Natural killer cell (primary cell): ENCODE measurements at regions not wholly inside any gene's neighbourhood (a gene's known extent, or its start where the extent isn't known, plus 50 kb on each side); places are given as distances from the start of the nearest gene placed in this dataset.
A peak's percentile ranks its signal among the peaks of the same experiment; 100 is the strongest.

Source experiments
- ATAC-seq, 3 donors: fragments of 150-1000 bp in 2 of 3; fragments of 200-7000 bp in 1 of 3; cut with Tn5 transposase; 1 replicate in 1 of 3; 2 replicates in 2 of 3; pipeline ENCODE4 v1.10.0; 2021; ENCODE audit warnings: mild to moderate bottlenecking in 2 of 3, moderate library complexity in 2 of 3
- DNase-seq, 2 donors: peaks; one replicate each; pipeline versions ENCODE4 v3.0.0 to v3.0.0-alpha.2; 2013 to 2021; ENCODE audit warnings: mixed read lengths in 1 of 2
- H3K27ac ChIP-seq: one replicate; pipeline ENCODE4 v1.5.1; 2013; ENCODE audit warnings: mild to moderate bottlenecking, low read length
- H3K27me3 ChIP-seq: one replicate; pipeline ENCODE4 v1.6.1; 2013; ENCODE audit warnings: low read length; ENCODE audit not compliant: control insufficient read depth, insufficient read depth
- H3K36me3 ChIP-seq: one replicate; pipeline ENCODE4 v1.6.1; 2013; ENCODE audit warnings: low read length; ENCODE audit not compliant: control insufficient read depth, insufficient read depth
- H3K4me1 ChIP-seq: one replicate; pipeline ENCODE4 v1.6.1; 2013; ENCODE audit warnings: low read length; ENCODE audit not compliant: control insufficient read depth, insufficient read depth
- H3K4me3 ChIP-seq: one replicate; pipeline ENCODE4 v1.5.1; 2013; ENCODE audit warnings: low read length
- H3K9me3 ChIP-seq: one replicate; pipeline ENCODE4 v1.6.1; 2013; ENCODE audit warnings: low read length; ENCODE audit not compliant: control insufficient read depth, insufficient read depth
- H3K27ac Mint-ChIP-seq, 2 donors: one replicate each; pipeline ENCODE4 v1.8.0; 2022; ENCODE audit warnings: mild to moderate bottlenecking in 2 of 2, mixed read lengths in 2 of 2, moderate library complexity in 1 of 2
- H3K27me3 Mint-ChIP-seq, 2 donors: one replicate each; pipeline ENCODE4 v1.8.0; 2022; ENCODE audit warnings: low read depth in 2 of 2, mixed read lengths in 2 of 2
- H3K36me3 Mint-ChIP-seq: one replicate; pipeline ENCODE4 v1.8.0; 2022; ENCODE audit warnings: mixed read lengths
- H3K4me1 Mint-ChIP-seq, 2 donors: one replicate each; pipeline ENCODE4 v1.8.0; 2022; ENCODE audit warnings: mixed read lengths in 2 of 2
- H3K4me3 Mint-ChIP-seq: one replicate; pipeline ENCODE4 v1.8.0; 2022; ENCODE audit warnings: mild to moderate bottlenecking, moderate library complexity, mixed read lengths
- H3K9me3 Mint-ChIP-seq, 2 donors: one replicate each; pipeline ENCODE4 v1.8.0; 2022; ENCODE audit warnings: mixed read lengths in 2 of 2
- CTCF ChIP-seq: fragments of 200-600 bp; IDR thresholded peaks from one replicate; pipeline ENCODE4 v1.8.0; 2022; ENCODE audit warnings: antibody characterized with exemption
- WGBS: methylation state at CpG from one replicate; pipeline ENCODE4 v1.1.7; 2013; ENCODE audit warnings: missing lambda C conversion rate; ENCODE audit not compliant: insufficient coverage; 5-methylcytosine and 5-hydroxymethylcytosine counted together
- intact Hi-C: fragments of 100-400 bp; cut with micrococcal nuclease; formaldehyde crosslinking; loops from one replicate; pipeline ENCODE4 v1.14.2; 2022

GRCh38 chr7:121570365-121570764 lies 174.3 kb upstream of the FAM3C start:
- no peak overlapping the region for H3K4me3 Mint-ChIP-seq
- intact Hi-C loops, result no loop called here
- Histone ChIP-seq H3K27ac (no peak overlapping the region), H3K4me3 (no peak overlapping the region), H3K9me3 (no peaks in the 10 kb centered on the region), H3K4me1 (no peaks in the 10 kb centered on the region), H3K27me3 (no peaks in the 10 kb centered on the region), H3K36me3 (no peaks in the 10 kb centered on the region)
- no peak overlapping the region for H3K27ac Mint-ChIP-seq
- peaks cover 24 to 34% of the 10 kb centered on the region in 2 donors for H3K27me3 Mint-ChIP-seq
- no peaks in the 10 kb centered on the region for H3K36me3 Mint-ChIP-seq
- DNase-seq, result no peak
- no peaks in the 10 kb centered on the region for H3K9me3 Mint-ChIP-seq
- no peak for TF ChIP-seq CTCF
- ATAC-seq, result no peak
- WGBS, result 88% methylated on average over 2 of the region's 3 CpGs
- no peaks in the 10 kb centered on the region for H3K4me1 Mint-ChIP-seq

DNA sequence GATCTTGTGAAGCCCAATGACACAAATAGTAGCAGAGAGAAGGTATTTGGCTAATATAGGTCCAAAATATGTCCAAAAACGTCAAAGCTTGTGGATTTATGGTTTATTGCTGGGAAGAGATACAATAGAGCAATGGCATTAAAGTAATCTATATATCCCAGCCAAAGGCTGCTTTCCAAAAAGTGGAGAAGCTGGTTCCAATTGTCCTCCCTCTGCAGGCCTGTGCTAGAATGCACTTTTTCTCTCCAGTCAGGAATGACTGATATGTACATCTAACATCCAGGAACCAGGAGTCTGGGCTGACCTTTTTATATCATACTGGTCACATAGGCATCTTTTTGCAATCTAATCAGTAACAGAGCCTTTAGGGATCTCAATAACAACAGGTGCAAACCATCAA lies 167.1 kb upstream of the FAM3C start:
- ATAC-seq (no peak), DNase-seq (no peak)
- Mint-ChIP-seq H3K27me3 (peaks cover 18% of the 10 kb centered on the region in 2 donors), H3K9me3 (no peaks in the 10 kb centered on the region), H3K4me1 (no peaks in the 10 kb centered on the region), H3K4me3 (no peak overlapping the region), H3K36me3 (no peaks in the 10 kb centered on the region), H3K27ac (no peak overlapping the region)
- no peak for TF ChIP-seq CTCF
- intact Hi-C loops, result no loop called here
- H3K4me3 ChIP-seq, result no peak overlapping the region
- no peaks in the 10 kb centered on the region for H3K36me3 ChIP-seq
- 75% methylated on average over 1 of the region's 1 CpG for WGBS
- no peaks in the 10 kb centered on the region for H3K27me3 ChIP-seq
- no peak overlapping the region for H3K27ac ChIP-seq
- H3K4me1 ChIP-seq, result no peaks in the 10 kb centered on the region
- H3K9me3 ChIP-seq, result no peaks in the 10 kb centered on the region

- no peak overlapping the region for H3K27ac ChIP-seq
- intact Hi-C loops, result no loop called here
- TF ChIP-seq CTCF, result no peak
- H3K36me3 ChIP-seq, result no peaks in the 10 kb centered on the region
- no peak overlapping the region for H3K4me3 ChIP-seq
- DNase-seq (no peak), ATAC-seq (no peak)
- H3K27me3 ChIP-seq, result no peaks in the 10 kb centered on the region
- Mint-ChIP-seq H3K27me3 (peaks cover 11 to 18% of the 10 kb centered on the region in 2 donors), H3K4me1 (no peaks in the 10 kb centered on the region), H3K36me3 (no peaks in the 10 kb centered on the region), H3K9me3 (no peaks in the 10 kb centered on the region), H3K27ac (no peak overlapping the region), H3K4me3 (no peak overlapping the region)
- no peaks in the 10 kb centered on the region for H3K9me3 ChIP-seq
- H3K4me1 ChIP-seq, result no peaks in the 10 kb centered on the region
- no CpG with 5 or more reads among the region's 1 CpG for WGBS
These were observed 166.2 kb upstream of the FAM3C start for GRCh38 chr7:121562259-121562658.

GRCh38 chr7:121561717-121562116 lies 165.6 kb upstream of the FAM3C start:
- H3K4me1 Mint-ChIP-seq, result no peaks in the 10 kb centered on the region
- no peak for TF ChIP-seq CTCF
- Histone ChIP-seq H3K4me3 (no peak overlapping the region), H3K4me1 (no peaks in the 10 kb centered on the region), H3K27me3 (no peaks in the 10 kb centered on the region), H3K27ac (no peak overlapping the region), H3K9me3 (no peaks in the 10 kb centered on the region), H3K36me3 (no peaks in the 10 kb centered on the region)
- WGBS, result 100% methylated on average over 1 of the region's 1 CpG
- intact Hi-C loops, result no loop called here
- H3K27ac Mint-ChIP-seq, result no peak overlapping the region
- ATAC-seq, result no peak
- H3K27me3 Mint-ChIP-seq, result peaks cover 11 to 18% of the 10 kb centered on the region in 2 donors
- H3K36me3 Mint-ChIP-seq, result no peaks in the 10 kb centered on the region
- peak in 1 of 2 donors; percentile 7 for DNase-seq
- no peaks in the 10 kb centered on the region for H3K9me3 Mint-ChIP-seq
- H3K4me3 Mint-ChIP-seq, result no peak overlapping the region
